Cardiac muscle cell (in vitro differentiated cells and primary cell): ENCODE measurements at regions not wholly inside any gene's neighbourhood (a gene's known extent, or its start where the extent isn't known, plus 50 kb on each side); places are given as distances from the start of the nearest gene placed in this dataset.

Experiments used
- DNase-seq, 2 donors: peaks; one replicate each; pipeline versions ENCODE4 v3.0.0 to v3.0.0-alpha.2; 2010 to 2017; ENCODE audit warnings: low read depth in 1 of 2, low spot score in 1 of 2
- H3K27ac ChIP-seq: fragments of 200-600 bp; sonication (generic); 2 replicates; pipeline ENCODE4 v1.5.1; 2016
- H3K27me3 ChIP-seq: fragments of 200-600 bp; sonication (generic); 2 replicates; pipeline ENCODE4 v1.6.0; 2016; ENCODE audit warnings: control low read depth
- H3K36me3 ChIP-seq: fragments of 200-600 bp; sonication (generic); 2 replicates; pipeline ENCODE4 v1.5.1; 2016; ENCODE audit warnings: control low read depth
- H3K4me1 ChIP-seq: fragments of 200-600 bp; sonication (generic); 2 replicates; pipeline ENCODE4 v1.8.1; 2017; ENCODE audit warnings: low read depth, mild to moderate bottlenecking, mixed run types
- H3K4me3 ChIP-seq: fragments of 200-600 bp; sonication (generic); 2 replicates; pipeline ENCODE4 v1.5.1; 2016; ENCODE audit warnings: mild to moderate bottlenecking
- H3K9me3 ChIP-seq: fragments of 200-600 bp; sonication (generic); 2 replicates; pipeline ENCODE4 v1.5.1; 2017; ENCODE audit warnings: low read depth, mild to moderate bottlenecking, control low read depth
- TF ChIP-seq, protein P1 (sequence below): IDR thresholded peaks from 2 replicates; pipeline ENCODE4 v1.5.1; 2012; ENCODE audit warnings: low read depth, mild to moderate bottlenecking, low read length

DNA sequence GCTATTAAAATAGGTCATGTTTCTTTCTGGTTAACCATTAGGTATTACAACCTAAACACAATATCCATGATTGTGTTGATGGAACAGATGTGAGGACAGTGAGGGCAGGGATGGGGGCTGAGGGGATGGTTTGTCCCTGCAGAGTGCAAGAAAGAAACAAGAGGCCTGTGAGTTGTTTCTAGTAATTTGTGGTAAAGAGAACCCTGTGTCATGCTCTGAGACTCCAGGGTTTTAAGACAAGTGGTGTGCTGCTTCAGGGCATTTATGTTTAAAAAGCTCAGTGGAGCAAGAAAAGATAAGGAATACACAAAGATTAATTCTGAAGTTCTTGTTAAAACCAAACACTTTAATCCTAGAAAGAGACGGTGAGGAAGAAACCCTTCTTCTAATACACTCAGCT is 656.5 kb downstream of the TLE1 start:
- Histone ChIP-seq H3K4me3 (no peak overlapping the region), H3K27me3 (no peaks in the 10 kb centered on the region), H3K4me1 (no peaks in the 10 kb centered on the region), H3K36me3 (no peaks in the 10 kb centered on the region), H3K27ac (no peak overlapping the region), H3K9me3 (no peaks in the 10 kb centered on the region)
- TF ChIP-seq, protein P1, sequence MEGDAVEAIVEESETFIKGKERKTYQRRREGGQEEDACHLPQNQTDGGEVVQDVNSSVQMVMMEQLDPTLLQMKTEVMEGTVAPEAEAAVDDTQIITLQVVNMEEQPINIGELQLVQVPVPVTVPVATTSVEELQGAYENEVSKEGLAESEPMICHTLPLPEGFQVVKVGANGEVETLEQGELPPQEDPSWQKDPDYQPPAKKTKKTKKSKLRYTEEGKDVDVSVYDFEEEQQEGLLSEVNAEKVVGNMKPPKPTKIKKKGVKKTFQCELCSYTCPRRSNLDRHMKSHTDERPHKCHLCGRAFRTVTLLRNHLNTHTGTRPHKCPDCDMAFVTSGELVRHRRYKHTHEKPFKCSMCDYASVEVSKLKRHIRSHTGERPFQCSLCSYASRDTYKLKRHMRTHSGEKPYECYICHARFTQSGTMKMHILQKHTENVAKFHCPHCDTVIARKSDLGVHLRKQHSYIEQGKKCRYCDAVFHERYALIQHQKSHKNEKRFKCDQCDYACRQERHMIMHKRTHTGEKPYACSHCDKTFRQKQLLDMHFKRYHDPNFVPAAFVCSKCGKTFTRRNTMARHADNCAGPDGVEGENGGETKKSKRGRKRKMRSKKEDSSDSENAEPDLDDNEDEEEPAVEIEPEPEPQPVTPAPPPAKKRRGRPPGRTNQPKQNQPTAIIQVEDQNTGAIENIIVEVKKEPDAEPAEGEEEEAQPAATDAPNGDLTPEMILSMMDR, result no peak
- peak in 1 of 2 donors; percentile 14 for DNase-seq

DNA sequence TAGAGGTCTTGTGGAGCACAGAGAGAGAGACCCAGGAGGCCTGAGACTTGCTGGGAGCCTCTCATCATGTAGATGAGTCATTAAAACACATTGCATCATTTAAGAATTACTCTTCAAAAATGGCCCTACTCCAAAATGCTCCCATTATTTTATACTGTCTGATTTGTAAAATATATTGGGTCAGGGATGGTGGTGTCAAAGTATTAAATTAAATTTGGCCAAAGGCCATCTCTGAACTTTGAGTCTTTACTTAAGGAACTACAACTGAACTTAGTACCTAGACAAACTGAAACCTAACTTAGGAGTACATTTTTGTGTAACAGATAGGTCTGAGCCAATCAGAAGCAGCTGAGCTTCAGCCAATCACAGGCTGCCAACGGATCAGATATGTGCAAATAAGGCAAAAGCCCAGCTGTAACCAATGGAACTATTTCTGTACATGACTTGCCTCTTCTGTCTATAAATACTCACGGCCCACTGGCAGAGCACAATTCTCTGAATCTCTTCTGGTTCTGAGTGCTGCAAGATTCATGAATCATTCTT is 657.2 kb downstream of the TLE1 start:
- peak in 1 of 2 donors; percentile 88 for DNase-seq
- Histone ChIP-seq H3K4me3 (no peak overlapping the region), H3K27me3 (no peaks in the 10 kb centered on the region), H3K36me3 (no peaks in the 10 kb centered on the region), H3K4me1 (no peaks in the 10 kb centered on the region), H3K27ac (no peak overlapping the region), H3K9me3 (no peaks in the 10 kb centered on the region)
- TF ChIP-seq, protein P1, result no peak

DNA sequence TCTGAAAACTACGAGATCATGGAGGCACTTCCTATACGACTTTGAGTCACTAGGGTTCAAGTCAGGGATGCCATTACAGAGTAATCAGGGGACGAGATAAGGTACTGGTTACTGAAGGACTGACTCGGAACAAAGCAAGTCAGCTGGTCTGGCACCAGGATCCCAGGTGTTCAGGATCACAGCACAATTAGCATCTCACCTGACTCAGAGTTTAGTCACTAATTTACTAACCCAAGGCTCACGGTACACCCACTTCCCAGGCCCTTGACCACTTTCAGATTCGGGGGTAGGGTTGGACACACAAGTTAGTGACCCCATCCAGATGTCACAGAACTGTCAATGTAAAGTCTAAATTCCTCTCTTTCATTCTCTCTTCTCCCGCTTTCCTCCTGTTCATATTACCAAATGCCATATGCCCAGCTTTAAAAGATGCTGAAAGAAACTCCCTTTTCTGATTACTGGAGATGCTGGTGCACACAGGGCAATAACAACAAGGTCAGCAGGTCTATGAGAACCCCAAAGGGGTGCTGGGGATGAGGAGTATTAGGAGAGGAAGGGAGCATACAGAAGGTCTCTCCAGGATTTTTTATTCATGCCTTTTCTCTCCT is 657.8 kb downstream of the TLE1 start:
- H3K9me3 ChIP-seq, result no peaks in the 10 kb centered on the region
- H3K27me3 ChIP-seq, result no peaks in the 10 kb centered on the region
- no peak overlapping the region for H3K4me3 ChIP-seq
- H3K27ac ChIP-seq, result no peak overlapping the region
- H3K36me3 ChIP-seq, result no peaks in the 10 kb centered on the region
- TF ChIP-seq, protein P1, result no peak
- no peaks in the 10 kb centered on the region for H3K4me1 ChIP-seq
- no peak for DNase-seq

DNA sequence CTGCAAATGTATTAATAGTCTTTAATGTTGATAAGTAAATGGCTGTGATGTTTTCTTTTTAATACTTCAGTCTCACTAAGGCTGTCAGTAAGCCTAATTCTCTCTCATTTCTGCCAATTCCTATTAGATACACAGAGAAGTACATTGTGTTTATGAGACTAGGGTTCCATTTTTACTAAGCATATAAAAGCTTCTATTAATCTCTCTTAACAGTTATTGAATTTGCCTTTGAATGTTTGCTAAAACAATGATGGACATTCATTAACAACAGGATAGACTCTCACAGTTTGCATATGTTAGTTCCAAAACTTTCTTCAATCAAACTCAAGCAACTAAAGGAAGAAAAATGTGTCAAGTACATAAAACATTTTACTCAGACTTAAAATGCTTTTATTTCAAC is 659.3 kb downstream of the TLE1 start:
- Histone ChIP-seq H3K9me3 (no peaks in the 10 kb centered on the region), H3K27me3 (no peaks in the 10 kb centered on the region), H3K4me3 (no peak overlapping the region), H3K4me1 (no peaks in the 10 kb centered on the region), H3K36me3 (no peaks in the 10 kb centered on the region), H3K27ac (no peak overlapping the region)
- DNase-seq, result no peak
- TF ChIP-seq, protein P1, result no peak

DNA sequence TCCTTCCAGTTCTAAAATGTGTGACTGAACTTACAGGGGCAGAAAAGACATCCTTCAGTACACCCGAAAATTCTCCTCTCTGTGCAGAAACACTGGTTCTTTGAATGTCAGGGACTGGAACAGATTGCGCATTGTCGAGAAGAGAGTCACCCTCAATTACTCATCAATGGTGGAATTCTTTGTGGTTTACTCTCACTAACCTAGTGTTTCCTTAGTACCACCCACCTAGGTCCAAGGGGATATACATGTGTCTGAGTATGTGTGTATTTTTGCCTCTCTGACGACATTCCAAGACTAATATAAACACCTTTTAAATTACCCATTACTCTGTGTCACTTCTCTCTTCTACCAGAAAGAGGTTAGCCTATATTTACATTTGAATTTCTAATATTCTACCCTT is 660.8 kb downstream of the TLE1 start:
- peak in 1 of 2 donors; percentile 85 for DNase-seq
- Histone ChIP-seq H3K4me1 (no peaks in the 10 kb centered on the region), H3K27ac (no peak overlapping the region), H3K9me3 (no peaks in the 10 kb centered on the region), H3K27me3 (no peaks in the 10 kb centered on the region), H3K36me3 (no peaks in the 10 kb centered on the region), H3K4me3 (no peak overlapping the region)
- TF ChIP-seq, protein P1, result no peak
